ENCODE measurements at regions not wholly inside any gene's neighbourhood (a gene's known extent, or its start where the extent isn't known, plus 50 kb on each side); places are given as distances from the start of the nearest gene placed in this dataset.
A peak's percentile ranks its signal among the peaks of the same experiment; 100 is the strongest.
"Not testable (repeated sequence)": the region's sequence is repeated elsewhere in the genome, so short reads cannot be mapped to it uniquely, and the experiment has no call there.

DNA sequence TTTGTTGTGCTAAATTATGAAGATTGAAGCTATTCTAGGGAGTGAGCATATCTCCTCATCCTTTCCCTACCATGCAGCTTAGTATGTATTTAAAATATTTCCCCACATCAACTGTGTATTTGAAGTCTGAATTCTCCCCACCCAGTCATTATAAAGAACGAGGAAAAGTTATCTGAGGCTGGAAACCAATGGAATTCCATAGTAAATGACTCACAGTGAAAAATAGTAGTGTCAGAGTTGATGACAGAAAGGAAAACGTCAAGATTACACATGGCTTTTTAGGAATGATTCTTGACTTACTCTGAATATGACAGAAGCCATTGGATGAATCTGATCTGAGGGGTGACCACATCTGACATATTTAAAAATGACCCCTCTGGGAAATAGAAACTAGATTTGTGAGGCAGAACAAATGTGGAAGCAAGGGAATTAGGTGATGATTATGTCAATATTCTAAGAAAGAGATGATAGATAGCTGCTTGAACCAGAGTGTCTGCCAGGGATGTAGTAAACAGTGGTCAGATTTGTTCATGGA, 1768.9 kb upstream of the CDH9 start:
- no peak overlapping the region for H3K27ac ChIP-seq (ENCODE audit: insufficient read depth, low read length)
- H3K9ac ChIP-seq (ENCODE audit: insufficient read depth, low read length): no peak overlapping the region
- H3K27me3 ChIP-seq (ENCODE audit: control insufficient read depth, insufficient read depth, low read length): no peaks in the 10 kb centered on the region
- no peaks in the 10 kb centered on the region for H4K20me1 ChIP-seq (ENCODE audit: control insufficient read depth, extremely low read depth, insufficient read depth, low read length)
- TF ChIP-seq, protein P1, sequence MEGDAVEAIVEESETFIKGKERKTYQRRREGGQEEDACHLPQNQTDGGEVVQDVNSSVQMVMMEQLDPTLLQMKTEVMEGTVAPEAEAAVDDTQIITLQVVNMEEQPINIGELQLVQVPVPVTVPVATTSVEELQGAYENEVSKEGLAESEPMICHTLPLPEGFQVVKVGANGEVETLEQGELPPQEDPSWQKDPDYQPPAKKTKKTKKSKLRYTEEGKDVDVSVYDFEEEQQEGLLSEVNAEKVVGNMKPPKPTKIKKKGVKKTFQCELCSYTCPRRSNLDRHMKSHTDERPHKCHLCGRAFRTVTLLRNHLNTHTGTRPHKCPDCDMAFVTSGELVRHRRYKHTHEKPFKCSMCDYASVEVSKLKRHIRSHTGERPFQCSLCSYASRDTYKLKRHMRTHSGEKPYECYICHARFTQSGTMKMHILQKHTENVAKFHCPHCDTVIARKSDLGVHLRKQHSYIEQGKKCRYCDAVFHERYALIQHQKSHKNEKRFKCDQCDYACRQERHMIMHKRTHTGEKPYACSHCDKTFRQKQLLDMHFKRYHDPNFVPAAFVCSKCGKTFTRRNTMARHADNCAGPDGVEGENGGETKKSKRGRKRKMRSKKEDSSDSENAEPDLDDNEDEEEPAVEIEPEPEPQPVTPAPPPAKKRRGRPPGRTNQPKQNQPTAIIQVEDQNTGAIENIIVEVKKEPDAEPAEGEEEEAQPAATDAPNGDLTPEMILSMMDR (conservative IDR thresholded peaks at IDR 0.05 in 1 of 2, IDR thresholded peaks at IDR 0.05 in 1 of 2; ENCODE audit: low read depth in 1 of 2, low read length in 2 of 2): no peak
- TF ChIP-seq EZH2 (IDR thresholded peaks at IDR 0.05; ENCODE audit: low read length, missing control alignments): no peak
- H3K36me3 ChIP-seq (ENCODE audit: control insufficient read depth, insufficient read depth, low read length): no peaks in the 10 kb centered on the region
- no peak overlapping the region for H2AFZ ChIP-seq (ENCODE audit: low read length)
- DNase-seq (ENCODE audit: low read depth in 2 of 2): peak in 1 of 2 donors; percentile 8
- H3K4me2 ChIP-seq (ENCODE audit: extremely low read depth, insufficient read depth, low read length): no peak overlapping the region
- no peaks in the 10 kb centered on the region for H3K4me1 ChIP-seq (ENCODE audit: control insufficient read depth, extremely low read depth, insufficient read depth, low read length)
- H3K9me3 ChIP-seq (ENCODE audit: control insufficient read depth, insufficient read depth, low read depth, low read length): no peaks in the 10 kb centered on the region
- H3K4me3 ChIP-seq (replicated peaks in 1 of 4; ENCODE audit: control extremely low read depth in 1 of 4, insufficient read depth in 1 of 4, low read depth in 3 of 4, low read length in 4 of 4): no peak overlapping the region
- no peaks in the 10 kb centered on the region for H3K79me2 ChIP-seq (ENCODE audit: control insufficient read depth, insufficient read depth, low read length)

GRCh38 chr5:28799035-28799434, 1760.6 kb upstream of the CDH9 start:
- H3K4me1 ChIP-seq (ENCODE audit: control insufficient read depth, extremely low read depth, insufficient read depth, low read length); DNase-seq (ENCODE audit: low read depth in 2 of 2); H3K27ac ChIP-seq (ENCODE audit: insufficient read depth, low read length); H3K79me2 ChIP-seq (ENCODE audit: control insufficient read depth, insufficient read depth, low read length); H3K9me3 ChIP-seq (ENCODE audit: control insufficient read depth, insufficient read depth, low read depth, low read length); H3K4me2 ChIP-seq (ENCODE audit: extremely low read depth, insufficient read depth, low read length); H3K36me3 ChIP-seq (ENCODE audit: control insufficient read depth, insufficient read depth, low read length); H4K20me1 ChIP-seq (ENCODE audit: control insufficient read depth, extremely low read depth, insufficient read depth, low read length); H2AFZ ChIP-seq (ENCODE audit: low read length); H3K27me3 ChIP-seq (ENCODE audit: control insufficient read depth, insufficient read depth, low read length); H3K4me3 ChIP-seq (replicated peaks in 1 of 4; ENCODE audit: control extremely low read depth in 1 of 4, insufficient read depth in 1 of 4, low read depth in 3 of 4, low read length in 4 of 4); H3K9ac ChIP-seq (ENCODE audit: insufficient read depth, low read length): not testable (repeated sequence)

DNA sequence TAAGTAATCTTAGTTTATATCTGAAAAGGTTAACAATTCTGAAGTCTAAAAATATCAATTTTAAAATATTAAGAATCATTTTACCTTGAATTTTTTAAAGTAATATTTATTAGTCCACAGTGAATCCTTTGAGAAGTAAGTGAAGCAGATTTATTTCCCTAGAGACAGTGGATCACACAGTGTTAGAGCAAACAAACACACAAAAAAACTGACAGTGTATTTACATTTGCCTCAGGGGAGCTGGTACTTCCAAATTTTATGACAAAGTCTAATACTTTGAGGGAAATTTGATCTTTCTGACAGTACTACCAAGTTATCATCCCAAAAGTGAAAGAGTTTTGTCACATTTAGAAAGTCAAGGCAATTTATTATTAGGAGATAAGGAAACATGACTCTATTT, 1750.6 kb upstream of the CDH9 start:
- no peaks in the 10 kb centered on the region for H3K36me3 ChIP-seq (ENCODE audit: control insufficient read depth, insufficient read depth, low read length)
- no peak overlapping the region for H2AFZ ChIP-seq (ENCODE audit: low read length)

More for the DNA sequence above, 1750.6 kb upstream of the CDH9 start:
- H3K9ac ChIP-seq (ENCODE audit: insufficient read depth, low read length): no peak overlapping the region
- no peak overlapping the region for H3K4me3 ChIP-seq (replicated peaks in 1 of 4; ENCODE audit: control extremely low read depth in 1 of 4, insufficient read depth in 1 of 4, low read depth in 3 of 4, low read length in 4 of 4)
- H3K79me2 ChIP-seq (ENCODE audit: control insufficient read depth, insufficient read depth, low read length): no peaks in the 10 kb centered on the region
- no peaks in the 10 kb centered on the region for H3K4me1 ChIP-seq (ENCODE audit: control insufficient read depth, extremely low read depth, insufficient read depth, low read length)
- H3K4me2 ChIP-seq (ENCODE audit: extremely low read depth, insufficient read depth, low read length): no peak overlapping the region
- no peaks in the 10 kb centered on the region for H3K27me3 ChIP-seq (ENCODE audit: control insufficient read depth, insufficient read depth, low read length)
- no peak for DNase-seq (ENCODE audit: low read depth in 2 of 2)
- no peaks in the 10 kb centered on the region for H4K20me1 ChIP-seq (ENCODE audit: control insufficient read depth, extremely low read depth, insufficient read depth, low read length)
- no peak overlapping the region for H3K27ac ChIP-seq (ENCODE audit: insufficient read depth, low read length)
- TF ChIP-seq EZH2 (IDR thresholded peaks at IDR 0.05; ENCODE audit: low read length, missing control alignments): no peak
- TF ChIP-seq, protein P1 (conservative IDR thresholded peaks at IDR 0.05 in 1 of 2, IDR thresholded peaks at IDR 0.05 in 1 of 2; ENCODE audit: low read depth in 1 of 2, low read length in 2 of 2): no peak
- H3K9me3 ChIP-seq (ENCODE audit: control insufficient read depth, insufficient read depth, low read depth, low read length): no peaks in the 10 kb centered on the region

Data from fibroblast of lung (primary cell).